Astrocyte (in vitro differentiated cells and primary cell): ENCODE measurements at regions not wholly inside any gene's neighbourhood (a gene's known extent, or its start where the extent isn't known, plus 50 kb on each side); places are given as distances from the start of the nearest gene placed in this dataset.

Experiments used
- DNase-seq: peaks from one replicate; pipeline ENCODE4 v3.0.0-alpha.2; 2010; ENCODE audit warnings: low read depth
- FAIRE-seq: peaks from 2 replicates; lab custom pipeline; 2011; peaks lifted over from hg19 to GRCh38; lab: Jason Lieb, UNC
- H2AFZ ChIP-seq: 2 replicates; pipeline ENCODE4 v1.6.0; 2012; ENCODE audit warnings: low read depth, low read length, inconsistent platforms
- H3K27ac ChIP-seq: 2 replicates; pipeline ENCODE4 v1.5.1; 2011; ENCODE audit warnings: low read depth, low read length, inconsistent platforms
- H3K27me3 ChIP-seq: 2 replicates; pipeline ENCODE4 v1.6.0; 2011; ENCODE audit warnings: low read length, inconsistent platforms; ENCODE audit not compliant: insufficient read depth
- H3K36me3 ChIP-seq: 2 replicates; pipeline ENCODE4 v1.5.1; 2011; ENCODE audit warnings: low read length, inconsistent platforms; ENCODE audit not compliant: insufficient read depth
- H3K4me1 ChIP-seq: 2 replicates; pipeline ENCODE4 v1.5.1; 2011; ENCODE audit warnings: low read length, inconsistent platforms; ENCODE audit not compliant: insufficient read depth
- H3K4me2 ChIP-seq: 2 replicates; pipeline ENCODE4 v1.6.0; 2012; ENCODE audit warnings: low read length, inconsistent platforms
- H3K4me3 ChIP-seq: 2 replicates; pipeline ENCODE4 v1.5.1; 2011; ENCODE audit warnings: low read depth, mild to moderate bottlenecking, low read length, inconsistent platforms; ENCODE audit not compliant: insufficient read depth
- H3K79me2 ChIP-seq: 2 replicates; pipeline ENCODE4 v1.6.0; 2012; ENCODE audit warnings: mild to moderate bottlenecking, low read length, inconsistent platforms; ENCODE audit not compliant: insufficient read depth
- H3K9ac ChIP-seq: 2 replicates; pipeline ENCODE4 v1.6.0; 2012; ENCODE audit warnings: mild to moderate bottlenecking, low read length, inconsistent platforms
- H3K9me3 ChIP-seq: 2 replicates; pipeline ENCODE4 v1.5.1; 2012; ENCODE audit warnings: low read depth, mild to moderate bottlenecking, low read length, inconsistent platforms; ENCODE audit not compliant: insufficient read depth
- H4K20me1 ChIP-seq: 2 replicates; pipeline ENCODE4 v1.6.0; 2012; ENCODE audit warnings: low read length, inconsistent platforms; ENCODE audit not compliant: insufficient read depth
- H3K27ac Mint-ChIP-seq: one replicate; pipeline ENCODE4 v1.8.0; 2021; ENCODE audit warnings: mild to moderate bottlenecking, mixed read lengths; ENCODE audit not compliant: unreplicated experiment
- H3K27me3 Mint-ChIP-seq: one replicate; pipeline ENCODE4 v1.8.0; 2021; ENCODE audit warnings: low read depth, mixed read lengths; ENCODE audit not compliant: unreplicated experiment
- H3K36me3 Mint-ChIP-seq: one replicate; pipeline ENCODE4 v1.8.0; 2021; ENCODE audit warnings: low read depth, mixed read lengths; ENCODE audit not compliant: unreplicated experiment
- H3K4me1 Mint-ChIP-seq: one replicate; pipeline ENCODE4 v1.8.0; 2021; ENCODE audit warnings: low read depth, mixed read lengths; ENCODE audit not compliant: unreplicated experiment
- H3K4me3 Mint-ChIP-seq: one replicate; pipeline ENCODE4 v1.8.0; 2021; ENCODE audit warnings: mild to moderate bottlenecking, moderate library complexity, mixed read lengths; ENCODE audit not compliant: unreplicated experiment
- H3K9me3 Mint-ChIP-seq: one replicate; pipeline ENCODE4 v1.8.0; 2021; ENCODE audit warnings: mild to moderate bottlenecking, mixed read lengths; ENCODE audit not compliant: unreplicated experiment
- EZH2 ChIP-seq: IDR thresholded peaks from 2 replicates; pipeline ENCODE4 v1.6.1; 2012; ENCODE audit warnings: mild to moderate bottlenecking, low read length, inconsistent platforms; ENCODE audit not compliant: insufficient read depth
- TF ChIP-seq, protein P1 (sequence below): IDR thresholded peaks from 2 replicates; pipeline ENCODE4 v1.5.1; 2011; ENCODE audit warnings: low read depth, mild to moderate bottlenecking, inconsistent platforms, low read length, moderate library complexity; ENCODE audit not compliant: insufficient read depth

DNA sequence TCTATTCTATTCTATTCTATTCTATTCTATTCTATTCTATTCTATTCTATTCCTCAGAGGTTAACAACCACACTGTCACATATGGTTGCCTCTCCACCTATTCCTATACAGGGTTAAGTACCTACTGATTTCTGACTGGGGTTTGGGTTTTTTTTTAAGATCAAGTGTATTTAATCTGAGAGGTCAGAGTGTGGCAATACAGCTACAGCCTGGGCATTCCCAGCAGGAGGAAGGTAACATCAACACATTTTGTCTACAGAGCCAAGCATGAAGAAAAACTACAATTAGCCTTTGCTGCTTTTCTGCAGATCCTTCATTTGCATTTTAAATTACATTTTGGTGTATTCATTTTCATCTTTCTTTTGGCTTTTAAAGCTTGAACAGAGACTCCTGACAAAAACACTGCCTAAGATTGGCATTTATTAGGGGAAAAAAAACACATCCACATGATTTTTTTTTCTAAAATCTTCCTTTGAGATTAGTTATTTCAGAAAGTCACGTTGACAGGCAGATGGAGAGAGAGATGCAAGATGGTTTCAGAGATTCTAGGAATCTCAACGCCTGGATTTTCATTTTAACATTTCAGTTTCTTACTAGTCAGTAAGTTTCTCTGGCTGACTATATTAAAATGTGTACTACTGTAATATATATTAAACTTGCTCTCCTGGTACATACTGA, 255.9 kb upstream of the TET2 start:
- DNase-seq (no peak), FAIRE-seq (no peak)
- Histone ChIP-seq H3K27ac (no peak overlapping the region), H3K4me2 (no peak overlapping the region), H2AFZ (no peak overlapping the region), H3K36me3 (no peaks in the 10 kb centered on the region), H4K20me1 (no peaks in the 10 kb centered on the region), H3K4me3 (no peak overlapping the region), H3K9ac (no peak overlapping the region), H3K27me3 (no peaks in the 10 kb centered on the region), H3K9me3 (peaks cover 5% of the 10 kb centered on the region), H3K79me2 (no peaks in the 10 kb centered on the region), H3K4me1 (no peaks in the 10 kb centered on the region)
- no peaks in the 10 kb centered on the region for H3K27me3 Mint-ChIP-seq
- H3K9me3 Mint-ChIP-seq = no peaks in the 10 kb centered on the region
- no peak for TF ChIP-seq EZH2
- TF ChIP-seq, protein P1, sequence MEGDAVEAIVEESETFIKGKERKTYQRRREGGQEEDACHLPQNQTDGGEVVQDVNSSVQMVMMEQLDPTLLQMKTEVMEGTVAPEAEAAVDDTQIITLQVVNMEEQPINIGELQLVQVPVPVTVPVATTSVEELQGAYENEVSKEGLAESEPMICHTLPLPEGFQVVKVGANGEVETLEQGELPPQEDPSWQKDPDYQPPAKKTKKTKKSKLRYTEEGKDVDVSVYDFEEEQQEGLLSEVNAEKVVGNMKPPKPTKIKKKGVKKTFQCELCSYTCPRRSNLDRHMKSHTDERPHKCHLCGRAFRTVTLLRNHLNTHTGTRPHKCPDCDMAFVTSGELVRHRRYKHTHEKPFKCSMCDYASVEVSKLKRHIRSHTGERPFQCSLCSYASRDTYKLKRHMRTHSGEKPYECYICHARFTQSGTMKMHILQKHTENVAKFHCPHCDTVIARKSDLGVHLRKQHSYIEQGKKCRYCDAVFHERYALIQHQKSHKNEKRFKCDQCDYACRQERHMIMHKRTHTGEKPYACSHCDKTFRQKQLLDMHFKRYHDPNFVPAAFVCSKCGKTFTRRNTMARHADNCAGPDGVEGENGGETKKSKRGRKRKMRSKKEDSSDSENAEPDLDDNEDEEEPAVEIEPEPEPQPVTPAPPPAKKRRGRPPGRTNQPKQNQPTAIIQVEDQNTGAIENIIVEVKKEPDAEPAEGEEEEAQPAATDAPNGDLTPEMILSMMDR = no peak
- H3K4me1 Mint-ChIP-seq = peaks cover 3% of the 10 kb centered on the region
- H3K27ac Mint-ChIP-seq = no peak overlapping the region
- H3K36me3 Mint-ChIP-seq = no peaks in the 10 kb centered on the region
- no peak overlapping the region for H3K4me3 Mint-ChIP-seq

DNA sequence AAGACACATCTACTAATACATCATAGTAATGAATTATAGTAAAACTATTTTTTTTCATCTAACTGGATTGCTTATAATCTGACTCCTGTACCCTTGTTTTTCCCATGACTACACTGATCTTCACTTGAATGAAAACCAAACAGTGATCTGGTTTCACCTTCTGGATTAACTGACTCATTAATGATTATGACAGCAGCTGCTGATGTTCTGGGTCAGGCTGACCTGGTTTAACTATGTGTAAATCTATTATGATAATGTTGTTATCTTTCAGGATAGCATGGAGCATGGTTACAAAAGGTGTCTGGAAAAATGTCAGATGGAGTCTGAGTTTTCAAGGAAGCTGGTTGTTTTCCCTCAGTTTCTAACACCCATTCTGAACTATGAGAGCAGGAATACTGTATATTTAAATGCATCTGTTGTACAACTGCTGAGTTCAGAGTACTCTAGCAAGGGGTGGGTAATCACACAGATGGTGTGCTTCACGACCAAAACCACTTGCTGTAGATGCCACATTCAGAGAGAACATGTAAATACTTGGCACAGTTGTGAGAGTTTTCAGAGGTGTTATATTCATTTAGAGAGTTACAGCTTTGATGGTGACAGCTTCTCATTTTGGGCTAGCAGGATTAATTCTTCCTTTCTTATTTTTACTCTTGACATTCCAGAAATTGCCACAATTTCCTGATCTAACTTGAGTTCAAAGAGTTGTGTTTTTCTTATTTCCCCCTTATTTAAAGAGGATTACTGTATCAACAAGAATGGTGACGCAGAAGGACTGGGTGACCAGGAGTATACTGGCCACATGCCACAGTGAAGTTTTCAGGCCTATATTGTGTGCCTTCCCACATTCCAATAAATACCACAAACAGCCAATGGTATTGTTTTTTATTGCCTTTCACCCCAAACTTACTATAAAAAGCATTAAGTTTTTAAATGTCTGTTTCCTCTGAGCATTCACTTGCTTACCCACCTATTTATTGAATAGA, 249.7 kb upstream of the TET2 start:
- Histone ChIP-seq H3K9me3 (peaks cover 5% of the 10 kb centered on the region), H4K20me1 (no peaks in the 10 kb centered on the region), H3K4me2 (peak overlapping the region; percentile 56), H2AFZ (no peak overlapping the region), H3K27ac (peak overlapping the region; percentile 70), H3K4me1 (peaks cover 15% of the 10 kb centered on the region), H3K27me3 (no peaks in the 10 kb centered on the region), H3K36me3 (no peaks in the 10 kb centered on the region), H3K9ac (peak overlapping the region; percentile 39), H3K4me3 (no peak overlapping the region), H3K79me2 (no peaks in the 10 kb centered on the region)
- no peak overlapping the region for H3K27ac Mint-ChIP-seq
- H3K4me1 Mint-ChIP-seq = peaks cover 3% of the 10 kb centered on the region
- TF ChIP-seq, protein P1 = no peak
- no peak for TF ChIP-seq EZH2
- no peaks in the 10 kb centered on the region for H3K27me3 Mint-ChIP-seq
- peaks cover 2% of the 10 kb centered on the region for H3K9me3 Mint-ChIP-seq
- no peaks in the 10 kb centered on the region for H3K36me3 Mint-ChIP-seq
- FAIRE-seq = no peak
- no peak overlapping the region for H3K4me3 Mint-ChIP-seq
- peak; percentile 68 for DNase-seq
